C4-2B (cell line): ENCODE measurements at regions not wholly inside any gene's neighbourhood (a gene's known extent, or its start where the extent isn't known, plus 50 kb on each side); places are given as distances from the start of the nearest gene placed in this dataset.

Source experiments
- CTCF ChIP-seq: fragments of 450-650 bp; conservative IDR thresholded peaks from 2 replicates; pipeline ENCODE4 v1.5.1; 2017; ENCODE audit warnings: mild to moderate bottlenecking
- ZFX ChIP-seq: fragments of 450-650 bp; IDR thresholded peaks from 2 replicates; pipeline ENCODE4 v1.6.1; 2017

- TF ChIP-seq ZFX (no peak), CTCF (no peak)
Observed at GRCh38 chr13:52944697-52945096, 83.9 kb upstream of the OLFM4 start.
